Fibroblast of skin of scalp (primary cell): ENCODE measurements at regions not wholly inside any gene's neighbourhood (a gene's known extent, or its start where the extent isn't known, plus 50 kb on each side); places are given as distances from the start of the nearest gene placed in this dataset.
"Not testable (repeated sequence)": the region's sequence is repeated elsewhere in the genome, so short reads cannot be mapped to it uniquely, and the experiment has no call there.

Experiments used
- DNase-seq: peaks from one replicate; pipeline ENCODE4 v3.0.0-alpha.2; 2013

GRCh38 chr3:78337801-78338211 is 1297.9 kb downstream of the ROBO2 start:
- DNase-seq, result peak; percentile 65

GRCh38 chr3:78338405-78338804 is 1298.5 kb downstream of the ROBO2 start:
- no peak for DNase-seq

- DNase-seq, result no peak
These were observed 1303.3 kb downstream of the ROBO2 start for GRCh38 chr3:78343221-78343620.

- not testable (repeated sequence) for DNase-seq
These were observed 1304.4 kb downstream of the ROBO2 start for GRCh38 chr3:78344267-78344666.

- no peak for DNase-seq
These were observed 1305.0 kb downstream of the ROBO2 start for GRCh38 chr3:78344918-78345317.

GRCh38 chr3:78347176-78347575 is 1307.3 kb downstream of the ROBO2 start:
- DNase-seq, result no peak

- no peak for DNase-seq
These were observed 1308.8 kb downstream of the ROBO2 start for GRCh38 chr3:78348664-78349063.

GRCh38 chr3:78349571-78349970 is 1309.7 kb downstream of the ROBO2 start:
- DNase-seq, result no peak

- no peak for DNase-seq
These were observed 1311.4 kb downstream of the ROBO2 start for GRCh38 chr3:78351334-78351733.

- DNase-seq, result no peak
These were observed 1313.3 kb downstream of the ROBO2 start for GRCh38 chr3:78353231-78353630.

- DNase-seq, result no peak
These were observed 1321.0 kb downstream of the ROBO2 start for GRCh38 chr3:78360849-78361248.

- DNase-seq, result peak; percentile 4
These were observed 1328.9 kb downstream of the ROBO2 start for GRCh38 chr3:78368636-78369345.

- DNase-seq, result no peak
These were observed 1350.3 kb downstream of the ROBO2 start for GRCh38 chr3:78390221-78390620.

- DNase-seq, result no peak
These were observed 1358.5 kb downstream of the ROBO2 start for GRCh38 chr3:78398401-78398800.

GRCh38 chr3:78402720-78403119 is 1362.8 kb downstream of the ROBO2 start:
- DNase-seq, result no peak

- no peak for DNase-seq
These were observed 1362.1 kb downstream of the ROBO1 start for GRCh38 chr3:78405745-78406144.

GRCh38 chr3:78406396-78406795 is 1361.4 kb downstream of the ROBO1 start:
- no peak for DNase-seq

- no peak for DNase-seq
These were observed 1357.7 kb downstream of the ROBO1 start for GRCh38 chr3:78410077-78410476.

- no peak for DNase-seq
These were observed 1353.5 kb downstream of the ROBO1 start for GRCh38 chr3:78414261-78414660.

- DNase-seq, result no peak
These were observed 1347.2 kb downstream of the ROBO1 start for GRCh38 chr3:78420611-78421010.

- no peak for DNase-seq
These were observed 1346.4 kb downstream of the ROBO1 start for GRCh38 chr3:78421247-78421966.

GRCh38 chr3:78424656-78425055 is 1343.1 kb downstream of the ROBO1 start:
- no peak for DNase-seq

- DNase-seq, result no peak
These were observed 1341.3 kb downstream of the ROBO1 start for GRCh38 chr3:78426454-78426853.

- peak; percentile 67 for DNase-seq
These were observed 1340.5 kb downstream of the ROBO1 start for GRCh38 chr3:78427303-78427702.
